ELF-1 (cell line): ENCODE measurements at regions not wholly inside any gene's neighbourhood (a gene's known extent, or its start where the extent isn't known, plus 50 kb on each side); places are given as distances from the start of the nearest gene placed in this dataset.

Experiments used
- DNase-seq: peaks from one replicate; pipeline ENCODE4 v3.0.0-alpha.2; 2016; ENCODE audit warnings: low read depth, low spot score

DNA sequence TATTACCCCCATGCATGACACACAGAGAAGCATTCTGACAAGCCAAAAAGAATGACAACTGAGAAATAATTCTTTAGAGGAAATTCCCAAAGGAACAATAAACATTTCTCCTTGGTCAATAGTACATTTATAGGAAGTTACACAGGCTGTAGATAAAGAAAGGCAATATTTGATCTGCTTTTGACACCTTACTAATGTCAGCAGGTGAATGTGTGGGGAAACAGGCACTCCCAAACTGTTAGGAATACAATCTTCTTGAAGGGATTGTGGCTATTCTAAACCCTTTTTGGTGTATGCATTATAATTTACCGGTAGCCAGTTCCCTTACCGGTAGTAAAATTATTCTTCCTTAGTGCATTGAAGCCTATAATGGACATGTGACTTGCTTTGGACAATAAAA lies 116.1 kb upstream of the FTMT start:
- no peak for DNase-seq

DNA sequence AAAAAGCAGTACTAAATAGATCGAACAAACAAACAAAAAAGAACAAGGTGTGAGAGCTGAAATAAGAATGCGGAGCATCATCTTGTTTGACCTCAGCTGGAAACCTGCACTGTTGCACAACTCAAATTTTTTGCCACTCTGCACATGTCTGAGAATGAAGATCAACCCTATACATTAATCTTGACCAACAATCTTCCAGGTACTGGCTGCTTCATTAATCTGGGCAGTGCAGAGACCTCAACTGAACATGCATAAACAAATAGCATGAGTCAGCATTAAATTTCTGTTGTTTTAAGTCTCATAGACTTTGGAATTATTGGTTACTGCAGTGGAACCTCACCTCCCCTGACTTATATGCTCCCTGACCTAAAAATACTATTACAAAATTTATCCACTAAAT lies 114.6 kb upstream of the FTMT start:
- no peak for DNase-seq

DNA sequence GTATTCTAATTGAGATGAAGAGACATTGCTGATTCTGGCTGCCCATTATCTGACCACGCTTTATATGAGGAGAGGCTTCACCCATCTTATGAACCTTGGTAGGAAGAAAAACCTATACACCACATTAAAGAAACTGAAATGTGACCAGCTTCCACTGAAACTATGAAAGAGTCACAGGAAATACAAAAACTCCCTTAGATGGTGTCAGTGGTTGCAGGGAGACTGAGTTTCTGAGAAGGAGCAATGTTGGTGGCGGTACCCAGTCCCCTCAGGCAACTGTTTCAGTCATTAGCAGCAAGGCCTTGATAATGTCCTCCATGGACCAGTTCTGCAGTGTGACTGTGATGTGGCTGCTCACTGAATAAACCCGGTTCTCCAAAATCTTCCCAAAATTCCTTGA lies 110.5 kb upstream of the FTMT start:
- no peak for DNase-seq

GRCh38 chr5:121744577-121744976 lies 107.1 kb upstream of the FTMT start:
- DNase-seq = no peak

GRCh38 chr5:121745407-121745806 lies 106.3 kb upstream of the FTMT start:
- no peak for DNase-seq

DNA sequence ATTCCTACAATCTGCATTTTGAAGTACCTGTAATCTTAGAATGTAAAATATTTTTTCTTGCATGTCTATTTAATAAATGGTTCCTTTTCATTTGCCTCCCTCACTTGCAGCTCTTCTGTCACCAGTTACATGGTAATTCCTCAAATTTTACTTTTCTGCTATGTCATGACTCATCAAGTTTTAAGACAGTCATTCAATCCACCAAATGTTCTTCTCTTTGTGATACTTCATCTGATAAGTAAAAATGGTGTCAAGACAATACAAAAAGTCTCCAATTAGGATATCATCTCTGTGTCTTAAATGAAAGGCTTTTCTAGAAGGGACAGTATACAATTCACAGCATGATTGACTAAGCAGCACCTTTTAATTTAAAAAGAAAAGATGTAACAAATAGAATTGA lies 104.9 kb upstream of the FTMT start:
- DNase-seq = no peak

- peak; percentile 12 for DNase-seq
These were observed 103.0 kb upstream of the FTMT start for GRCh38 chr5:121748686-121749085.

GRCh38 chr5:121752149-121752548 lies 99.5 kb upstream of the FTMT start:
- DNase-seq = no peak

GRCh38 chr5:121755266-121755665 lies 96.4 kb upstream of the FTMT start:
- DNase-seq = no peak

GRCh38 chr5:121757753-121758152 lies 93.9 kb upstream of the FTMT start:
- DNase-seq = no peak

GRCh38 chr5:121758615-121759014 lies 93.1 kb upstream of the FTMT start:
- peak; percentile 4 for DNase-seq

- DNase-seq = no peak
These were observed 89.3 kb upstream of the FTMT start for GRCh38 chr5:121762426-121762825.

DNA sequence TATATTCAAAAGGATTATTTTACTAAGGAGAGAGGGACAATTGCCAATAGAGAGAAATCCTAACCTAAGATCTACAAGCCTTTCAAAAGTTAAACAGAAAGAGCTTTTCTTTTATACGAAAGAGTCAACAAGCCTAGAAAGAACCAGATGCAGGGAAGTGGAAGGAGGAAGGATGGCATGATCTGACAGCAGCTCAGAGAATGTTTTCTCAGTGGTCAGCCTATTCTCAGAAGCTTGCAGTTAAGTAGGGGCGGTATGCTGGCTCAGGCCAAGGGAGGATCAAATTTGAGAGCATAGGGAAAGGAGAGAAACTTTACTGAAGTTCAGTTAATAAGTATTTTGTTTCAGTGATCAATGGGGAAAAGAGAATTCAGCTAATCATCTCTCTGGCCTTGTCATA lies 88.0 kb upstream of the FTMT start:
- DNase-seq = no peak

- no peak for DNase-seq
These were observed 71.3 kb upstream of the FTMT start for GRCh38 chr5:121780406-121780805.

DNA sequence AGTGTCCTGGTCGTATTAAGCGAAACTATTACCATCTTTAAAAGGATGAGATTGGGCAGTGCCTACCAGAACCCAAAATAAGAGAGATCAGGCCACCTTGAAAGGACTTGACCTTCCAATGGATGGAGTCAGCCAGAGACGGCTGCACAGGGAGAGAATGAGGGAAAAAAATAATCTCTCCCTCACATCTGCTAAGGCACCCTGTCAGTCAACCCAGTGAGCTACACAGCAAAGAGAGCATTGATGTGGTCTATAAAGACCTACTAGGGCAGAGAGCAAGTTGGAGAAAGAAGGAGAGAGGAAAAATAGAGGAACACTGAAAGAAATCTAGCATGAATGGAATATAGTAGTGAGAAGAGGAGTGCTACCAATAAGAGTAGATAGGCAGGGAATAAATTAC lies 68.0 kb upstream of the FTMT start:
- DNase-seq = no peak

GRCh38 chr5:121793791-121794190 lies 57.9 kb upstream of the FTMT start:
- DNase-seq = no peak

- no peak for DNase-seq
These were observed 56.2 kb upstream of the FTMT start for GRCh38 chr5:121795511-121795910.

- peak; percentile 7 for DNase-seq
These were observed 53.8 kb upstream of the FTMT start for GRCh38 chr5:121797681-121798518.
